ENCODE measurements at regions not wholly inside any gene's neighbourhood (a gene's known extent, or its start where the extent isn't known, plus 50 kb on each side); places are given as distances from the start of the nearest gene placed in this dataset.

DNA sequence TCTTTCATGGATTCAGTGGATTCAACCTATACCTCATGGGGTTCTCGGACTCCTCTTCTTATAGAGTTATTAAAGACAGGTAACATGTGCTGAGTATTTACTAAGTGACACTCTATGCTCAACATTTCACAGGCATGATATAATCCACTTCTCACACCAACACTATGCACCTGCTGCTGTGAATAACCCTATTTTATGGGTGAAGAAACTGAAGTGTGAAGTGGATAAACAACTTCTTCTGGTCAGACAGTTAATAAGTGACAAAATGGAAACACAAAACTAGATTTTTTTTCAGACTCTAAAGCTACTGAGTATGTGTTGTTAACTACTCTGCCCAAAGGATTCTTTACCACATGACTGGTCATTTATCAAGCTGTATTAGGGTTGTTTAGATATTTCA, 403.5 kb downstream of the DIPK2A start:
- H3K27ac ChIP-seq: no peak overlapping the region
- H3K4me1 ChIP-seq: no peaks in the 10 kb centered on the region
- no peaks in the 10 kb centered on the region for H3K27me3 ChIP-seq (ENCODE audit: low read depth)
- DNase-seq (no peak), ATAC-seq (no peak)
- H3K36me3 ChIP-seq: no peaks in the 10 kb centered on the region
- no peak overlapping the region for H3K4me3 ChIP-seq
- no peaks in the 10 kb centered on the region for H3K9me3 ChIP-seq
- TF ChIP-seq, protein P1, sequence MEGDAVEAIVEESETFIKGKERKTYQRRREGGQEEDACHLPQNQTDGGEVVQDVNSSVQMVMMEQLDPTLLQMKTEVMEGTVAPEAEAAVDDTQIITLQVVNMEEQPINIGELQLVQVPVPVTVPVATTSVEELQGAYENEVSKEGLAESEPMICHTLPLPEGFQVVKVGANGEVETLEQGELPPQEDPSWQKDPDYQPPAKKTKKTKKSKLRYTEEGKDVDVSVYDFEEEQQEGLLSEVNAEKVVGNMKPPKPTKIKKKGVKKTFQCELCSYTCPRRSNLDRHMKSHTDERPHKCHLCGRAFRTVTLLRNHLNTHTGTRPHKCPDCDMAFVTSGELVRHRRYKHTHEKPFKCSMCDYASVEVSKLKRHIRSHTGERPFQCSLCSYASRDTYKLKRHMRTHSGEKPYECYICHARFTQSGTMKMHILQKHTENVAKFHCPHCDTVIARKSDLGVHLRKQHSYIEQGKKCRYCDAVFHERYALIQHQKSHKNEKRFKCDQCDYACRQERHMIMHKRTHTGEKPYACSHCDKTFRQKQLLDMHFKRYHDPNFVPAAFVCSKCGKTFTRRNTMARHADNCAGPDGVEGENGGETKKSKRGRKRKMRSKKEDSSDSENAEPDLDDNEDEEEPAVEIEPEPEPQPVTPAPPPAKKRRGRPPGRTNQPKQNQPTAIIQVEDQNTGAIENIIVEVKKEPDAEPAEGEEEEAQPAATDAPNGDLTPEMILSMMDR (IDR thresholded peaks at IDR 0.05): no peak
- intact Hi-C loops (cut with DNase I): no loop called here

DNA sequence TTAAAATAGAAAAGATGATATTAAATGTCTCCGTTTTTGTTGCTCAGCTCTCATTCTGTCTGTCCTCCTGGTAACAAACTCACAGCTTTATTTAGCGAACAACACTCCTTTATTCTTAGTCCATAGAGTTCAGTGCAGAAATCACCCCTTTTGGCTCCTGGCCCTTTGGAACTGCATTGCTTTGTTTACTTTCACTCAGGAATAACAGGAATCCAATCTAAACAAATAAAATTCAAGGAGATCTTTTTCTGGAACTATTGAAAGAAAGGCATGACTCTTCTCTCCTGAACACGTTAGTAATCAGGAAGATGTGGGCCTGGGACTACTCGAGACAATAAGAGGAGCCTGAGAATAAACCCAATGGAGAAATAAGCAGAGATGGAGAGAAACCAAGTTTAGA, 409.2 kb downstream of the DIPK2A start:
- intact Hi-C loops (cut with DNase I): no loop called here
- no peaks in the 10 kb centered on the region for H3K9me3 ChIP-seq
- H3K36me3 ChIP-seq: no peaks in the 10 kb centered on the region
- H3K4me1 ChIP-seq: no peaks in the 10 kb centered on the region
- no peak overlapping the region for H3K4me3 ChIP-seq
- DNase-seq (no peak), ATAC-seq (no peak)
- H3K27me3 ChIP-seq (ENCODE audit: low read depth): no peaks in the 10 kb centered on the region
- H3K27ac ChIP-seq: no peak overlapping the region
- TF ChIP-seq, protein P1 (IDR thresholded peaks at IDR 0.05): no peak

DNA sequence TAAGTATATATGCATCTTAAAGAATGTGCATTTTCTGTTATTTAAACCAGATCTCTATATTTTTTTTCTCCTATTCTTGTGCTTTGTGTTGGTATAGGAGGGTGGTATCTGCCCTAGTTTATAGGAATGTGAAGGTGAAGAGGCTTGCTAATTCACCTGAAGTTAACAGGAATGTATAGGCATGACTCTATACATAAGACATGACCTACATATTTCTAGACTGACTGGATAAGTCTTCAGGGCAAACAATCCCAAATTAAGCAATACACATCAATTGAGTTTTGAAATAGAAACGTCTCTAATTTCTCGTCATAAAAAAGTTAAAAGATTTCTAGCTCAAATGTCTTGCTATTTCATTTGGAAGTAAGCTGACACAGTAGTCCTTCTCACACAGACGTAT, 410.0 kb downstream of the DIPK2A start:
- no peaks in the 10 kb centered on the region for H3K27me3 ChIP-seq (ENCODE audit: low read depth)
- H3K27ac ChIP-seq: no peak overlapping the region
- H3K9me3 ChIP-seq: no peaks in the 10 kb centered on the region
- intact Hi-C loops (cut with DNase I): no loop called here
- H3K4me1 ChIP-seq: no peaks in the 10 kb centered on the region
- no peaks in the 10 kb centered on the region for H3K36me3 ChIP-seq
- H3K4me3 ChIP-seq: no peak overlapping the region
- no peak for DNase-seq
- no peak for ATAC-seq
- TF ChIP-seq, protein P1 (IDR thresholded peaks at IDR 0.05): no peak

DNA sequence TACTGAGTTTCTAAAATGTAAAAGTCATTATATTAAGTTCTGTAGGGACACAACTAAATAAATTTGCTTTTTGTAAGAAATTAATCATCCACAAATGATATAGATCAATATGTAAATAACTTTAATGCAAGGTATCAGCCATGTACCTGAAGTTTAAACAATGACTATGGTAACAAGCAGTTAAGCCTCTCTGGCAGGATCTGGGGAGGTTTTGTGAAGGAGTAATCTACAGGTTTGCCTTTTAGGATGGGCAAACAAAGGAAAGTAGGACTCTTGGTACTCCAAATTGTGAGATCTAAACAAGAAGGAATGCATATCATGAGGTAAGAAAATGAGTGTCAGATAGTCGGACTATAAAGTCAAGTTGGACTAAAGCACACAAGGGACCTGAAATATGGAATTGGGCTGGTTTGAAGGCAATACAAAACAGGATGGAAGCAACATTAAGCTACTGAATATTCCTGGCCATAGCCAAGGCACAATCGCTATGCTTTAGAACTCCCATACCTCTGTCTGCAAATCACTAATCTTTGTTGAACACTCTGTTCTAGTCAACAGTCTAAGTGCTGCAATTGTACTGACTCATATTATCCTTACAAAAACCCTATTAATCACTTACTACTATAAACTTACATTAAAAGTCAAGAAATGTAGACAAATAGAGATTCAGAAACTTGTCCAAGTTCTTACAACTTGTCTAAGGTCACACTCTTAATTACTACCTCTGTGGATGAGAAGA, 412.8 kb downstream of the DIPK2A start:
- Histone ChIP-seq H3K4me3 (no peak overlapping the region), H3K36me3 (no peaks in the 10 kb centered on the region), H3K27ac (no peak overlapping the region), H3K9me3 (no peaks in the 10 kb centered on the region), H3K27me3 (ENCODE audit: low read depth) (no peaks in the 10 kb centered on the region), H3K4me1 (no peaks in the 10 kb centered on the region)
- no peak for DNase-seq
- intact Hi-C loops (cut with DNase I): no loop called here
- no peak for ATAC-seq
- TF ChIP-seq, protein P1 (IDR thresholded peaks at IDR 0.05): no peak

DNA sequence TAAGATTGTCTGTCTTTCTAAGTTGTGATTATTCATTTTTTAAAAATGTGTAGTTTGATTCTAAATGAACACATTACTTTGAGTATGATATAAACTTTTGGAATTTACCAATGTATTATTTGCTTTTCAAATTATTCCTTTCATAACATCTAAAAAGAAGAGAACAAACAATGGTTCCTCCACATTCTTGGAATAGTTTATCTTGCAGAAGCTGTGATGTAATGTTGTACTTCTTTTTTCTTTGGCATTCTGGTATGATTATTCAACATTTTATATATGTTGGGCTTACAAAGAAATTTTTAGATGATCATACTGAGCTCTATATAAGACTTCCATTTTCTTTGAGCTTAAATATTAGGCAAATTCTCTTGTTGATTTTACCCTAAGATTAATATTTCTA, 419.2 kb downstream of the DIPK2A start:
- DNase-seq (no peak), ATAC-seq (no peak)
- H3K4me1 ChIP-seq: no peaks in the 10 kb centered on the region
- H3K27ac ChIP-seq: no peak overlapping the region
- no peaks in the 10 kb centered on the region for H3K9me3 ChIP-seq
- TF ChIP-seq, protein P1 (IDR thresholded peaks at IDR 0.05): no peak
- H3K27me3 ChIP-seq (ENCODE audit: low read depth): no peaks in the 10 kb centered on the region
- H3K4me3 ChIP-seq: no peak overlapping the region
- no peaks in the 10 kb centered on the region for H3K36me3 ChIP-seq
- intact Hi-C loops (cut with DNase I): no loop called here

All from lower lobe of right lung (tissue), 2 donors.